ENCODE measurements at regions not wholly inside any gene's neighbourhood (a gene's known extent, or its start where the extent isn't known, plus 50 kb on each side); places are given as distances from the start of the nearest gene placed in this dataset.

DNA sequence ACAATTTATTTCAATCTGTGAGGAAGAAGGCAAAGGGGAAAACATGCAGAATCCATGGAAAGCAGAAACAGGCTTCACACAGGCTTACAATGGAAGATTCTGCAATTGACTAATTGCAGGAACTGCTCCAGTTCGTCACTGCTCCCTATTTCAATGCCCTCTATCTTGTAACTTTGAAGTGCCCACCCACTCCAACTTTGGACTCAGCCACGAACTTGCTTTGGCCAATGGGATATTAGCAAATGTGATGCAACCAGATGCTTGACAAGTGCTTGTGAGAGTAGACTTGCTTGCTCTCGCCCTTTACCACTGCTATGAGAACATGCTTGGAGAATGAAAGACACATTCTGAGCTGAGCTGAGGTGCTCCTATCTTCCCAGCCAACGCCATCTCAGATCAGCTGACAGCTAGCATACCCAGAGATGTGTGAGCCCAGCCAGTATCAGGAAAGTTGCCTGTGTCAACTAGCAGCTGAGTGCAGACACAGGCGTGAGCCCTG, 105.7 kb upstream of the PTCHD1 start:
- no peak for DNase-seq

DNA sequence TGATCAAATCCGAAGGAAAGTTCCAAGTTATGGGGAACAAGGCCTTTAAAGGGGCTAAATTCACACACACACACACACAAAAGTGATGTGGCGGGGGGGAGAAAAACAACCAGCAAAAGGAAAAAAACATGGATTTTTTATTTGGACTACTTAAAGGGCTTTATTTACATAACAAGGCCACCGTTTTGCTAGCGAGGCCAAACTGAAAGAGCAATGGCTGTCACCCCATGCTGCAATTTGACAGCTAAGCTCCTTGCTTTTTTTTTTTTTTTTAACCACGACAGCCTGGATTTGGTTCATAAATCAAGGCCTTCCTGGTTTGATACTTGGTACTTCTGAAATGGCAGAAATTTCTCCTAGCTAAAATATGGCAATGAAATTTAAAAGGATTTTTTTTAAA, 99.6 kb upstream of the PTCHD1 start:
- DNase-seq: no peak

- no peak for DNase-seq
These were observed 88.6 kb upstream of the PTCHD1 start for GRCh38 chrX:23246001-23246400.

DNA sequence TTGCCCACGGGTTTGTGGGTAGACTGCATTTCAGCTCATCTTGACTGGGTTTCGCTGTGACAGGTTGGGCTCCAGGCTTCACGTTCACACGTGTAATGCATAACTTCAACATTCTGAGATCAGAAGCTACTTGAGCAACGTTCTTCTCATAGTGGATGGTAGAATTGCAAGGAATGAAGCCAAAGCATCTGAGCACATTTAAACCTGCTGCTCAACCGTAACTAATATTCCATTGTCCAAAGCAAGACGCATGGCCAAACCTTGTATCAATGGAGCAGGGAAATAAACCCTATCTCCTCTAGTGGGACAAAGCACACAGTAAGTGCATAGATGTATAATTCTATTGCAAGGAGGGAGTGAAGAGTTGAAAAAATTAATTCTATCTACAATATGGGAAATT, 86.5 kb upstream of the PTCHD1 start:
- no peak for DNase-seq

- no peak for DNase-seq
These were observed 83.6 kb upstream of the PTCHD1 start for GRCh38 chrX:23251043-23251442.

DNA sequence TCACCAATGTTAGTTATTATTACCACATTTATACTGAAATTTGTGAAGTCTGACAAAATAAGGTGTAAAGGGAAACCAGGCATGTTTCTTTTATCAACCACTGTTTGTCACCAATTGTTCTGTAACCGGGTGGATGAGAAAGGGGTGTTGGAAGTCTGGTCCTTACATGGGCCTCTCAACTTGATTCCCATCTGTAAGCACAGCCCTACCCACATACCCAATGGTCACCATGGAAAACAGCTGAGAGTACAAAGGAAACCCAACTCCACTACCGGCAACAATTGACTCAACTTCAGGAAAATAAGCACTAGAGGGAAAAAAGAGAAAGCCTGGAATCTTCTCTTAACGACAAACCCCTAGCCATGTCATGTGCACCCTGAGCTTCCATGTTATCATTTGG, 70.8 kb upstream of the PTCHD1 start:
- no peak for DNase-seq

DNA sequence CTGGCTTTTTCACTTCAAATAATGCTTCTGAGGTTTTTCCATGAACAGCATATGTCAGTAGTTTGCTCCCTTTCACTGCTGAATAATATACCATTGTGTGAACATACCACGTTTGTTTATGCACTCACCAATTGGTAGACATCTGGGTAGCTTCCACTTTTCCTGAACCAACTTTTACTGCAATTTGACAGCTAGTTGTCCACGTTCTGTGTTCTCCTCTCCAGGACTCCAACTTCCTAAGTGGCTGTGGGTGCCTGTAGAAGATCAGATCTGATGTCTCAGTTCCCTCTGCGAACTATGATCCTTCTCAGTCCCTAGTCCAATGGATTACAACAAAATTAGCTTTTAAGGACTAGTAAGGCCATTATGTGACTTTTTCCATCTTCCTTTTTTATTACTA, 64.7 kb upstream of the PTCHD1 start:
- DNase-seq: no peak

DNA sequence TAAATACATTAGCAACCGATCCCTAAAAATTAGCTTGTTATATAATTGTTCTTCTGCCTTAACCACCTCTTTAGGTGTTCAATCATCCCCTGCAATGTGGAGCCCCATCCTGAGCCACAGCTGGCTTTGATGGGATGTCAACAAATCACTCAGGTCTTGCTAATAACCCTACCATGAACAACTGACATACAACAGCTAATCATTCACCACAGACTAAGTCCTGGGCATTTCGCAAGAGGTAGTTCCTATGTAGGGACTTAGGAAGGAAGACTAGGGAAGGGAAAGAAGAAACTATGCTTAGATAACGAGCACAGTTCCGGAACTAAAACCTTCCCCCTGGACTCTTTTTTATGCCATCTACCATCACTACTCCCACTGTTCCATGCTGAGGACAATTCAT, 63.6 kb upstream of the PTCHD1 start:
- DNase-seq: no peak

DNA sequence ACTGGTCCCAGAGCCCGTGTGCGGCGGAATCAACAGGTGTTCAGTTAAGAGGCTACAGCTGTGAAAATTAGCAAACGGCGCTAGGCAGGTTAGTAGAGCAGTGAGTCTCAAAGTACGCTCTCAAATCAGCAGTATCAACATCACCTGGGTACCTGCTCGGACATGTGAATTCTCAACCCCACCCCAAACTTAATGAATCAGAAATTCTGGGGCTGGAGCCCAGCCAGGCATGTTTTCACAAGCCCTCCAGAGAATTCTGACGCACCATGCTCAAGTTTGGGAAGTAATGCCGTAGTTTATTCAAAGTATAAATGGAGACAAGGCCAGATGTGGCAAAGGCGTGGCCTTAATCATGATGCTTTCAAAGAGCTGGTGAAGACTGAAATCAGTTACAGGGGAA, 58.2 kb upstream of the PTCHD1 start:
- no peak for DNase-seq

Measured in CD4-positive, alpha-beta T cell treated with Interleukin-17A for 4 hours (primary cell).